Neural crest cell (in vitro differentiated cells): ENCODE measurements at regions not wholly inside any gene's neighbourhood (a gene's known extent, or its start where the extent isn't known, plus 50 kb on each side); places are given as distances from the start of the nearest gene placed in this dataset.

Experiments used
- DNase-seq: peaks from one replicate; pipeline ENCODE4 v3.0.0; 2021; ENCODE audit warnings: low read depth, mixed read lengths, low spot score
- H3K27ac Mint-ChIP-seq: one replicate; pipeline ENCODE4 v1.8.0; 2021; ENCODE audit warnings: mild to moderate bottlenecking, mixed read lengths; ENCODE audit not compliant: unreplicated experiment
- H3K27me3 Mint-ChIP-seq: 2 replicates; pipeline ENCODE4 v1.8.0; 2021; ENCODE audit warnings: low read depth, mild to moderate bottlenecking, mixed read lengths
- H3K36me3 Mint-ChIP-seq: 2 replicates; pipeline ENCODE4 v1.8.0; 2021; ENCODE audit warnings: low read depth, mild to moderate bottlenecking, mixed read lengths
- H3K4me1 Mint-ChIP-seq: 2 replicates; pipeline ENCODE4 v1.8.0; 2021; ENCODE audit warnings: mixed read lengths
- H3K4me3 Mint-ChIP-seq: one replicate; pipeline ENCODE4 v1.8.0; 2021; ENCODE audit warnings: mild to moderate bottlenecking, mixed read lengths
- H3K9me3 Mint-ChIP-seq: 2 replicates; pipeline ENCODE4 v1.8.0; 2021; ENCODE audit warnings: mixed read lengths
- CTCF ChIP-seq: fragments of 200-600 bp; sonication (generic); conservative IDR thresholded peaks from 2 replicates; pipeline ENCODE4 v1.5.0; 2021; ENCODE audit warnings: antibody characterized with exemption, mild to moderate bottlenecking

- DNase-seq: no peak
- Mint-ChIP-seq H3K9me3 (peaks cover 8% of the 10 kb centered on the region), H3K27ac (no peak overlapping the region), H3K27me3 (no peaks in the 10 kb centered on the region), H3K36me3 (no peaks in the 10 kb centered on the region), H3K4me1 (peaks cover 38% of the 10 kb centered on the region), H3K4me3 (no peak overlapping the region)
- no peak for TF ChIP-seq CTCF
Measured at GRCh38 chr5:88536146-88536545, 267.5 kb upstream of the TMEM161B start.

- Mint-ChIP-seq H3K9me3 (peaks cover 5% of the 10 kb centered on the region), H3K4me3 (no peak overlapping the region), H3K36me3 (peaks cover 3% of the 10 kb centered on the region), H3K4me1 (no peaks in the 10 kb centered on the region), H3K27me3 (no peaks in the 10 kb centered on the region), H3K27ac (no peak overlapping the region)
- no peak for DNase-seq
- TF ChIP-seq CTCF: no peak
Measured at GRCh38 chr5:88524941-88525340, 256.3 kb upstream of the TMEM161B start.

DNA sequence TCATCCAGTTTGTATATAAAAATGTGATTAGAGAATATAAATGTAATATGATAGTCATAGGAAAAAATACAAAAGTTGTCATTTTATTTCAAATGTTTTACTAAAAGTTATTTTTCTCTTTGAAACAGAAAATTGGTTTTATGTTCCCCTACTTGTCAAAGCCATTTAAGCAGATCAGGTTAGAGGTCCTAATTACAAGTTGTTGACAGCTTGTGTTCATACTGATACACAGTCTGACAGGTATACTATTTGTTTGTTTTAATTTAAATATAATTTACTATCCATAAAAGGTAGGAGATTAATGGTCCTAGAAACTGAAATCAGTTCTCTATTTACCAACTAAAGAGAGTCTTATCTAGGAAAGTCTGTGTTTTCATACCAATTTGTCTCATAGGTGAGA is 250.4 kb upstream of the TMEM161B start:
- no peak for DNase-seq
- H3K9me3 Mint-ChIP-seq: peaks cover 5% of the 10 kb centered on the region
- no peak overlapping the region for H3K4me3 Mint-ChIP-seq
- no peaks in the 10 kb centered on the region for H3K4me1 Mint-ChIP-seq
- H3K27ac Mint-ChIP-seq: no peak overlapping the region
- TF ChIP-seq CTCF: no peak
- peaks cover 3% of the 10 kb centered on the region for H3K36me3 Mint-ChIP-seq
- H3K27me3 Mint-ChIP-seq: no peaks in the 10 kb centered on the region

GRCh38 chr5:88518131-88519016 is 249.7 kb upstream of the TMEM161B start:
- no peak overlapping the region for H3K27ac Mint-ChIP-seq
- H3K4me1 Mint-ChIP-seq: no peaks in the 10 kb centered on the region
- H3K27me3 Mint-ChIP-seq: no peaks in the 10 kb centered on the region
- H3K4me3 Mint-ChIP-seq: no peak overlapping the region
- DNase-seq: no peak
- TF ChIP-seq CTCF: no peak
- peaks cover 5% of the 10 kb centered on the region for H3K9me3 Mint-ChIP-seq
- H3K36me3 Mint-ChIP-seq: peaks cover 3% of the 10 kb centered on the region

- Mint-ChIP-seq H3K27ac (no peak overlapping the region), H3K36me3 (no peaks in the 10 kb centered on the region), H3K4me1 (no peaks in the 10 kb centered on the region), H3K4me3 (no peak overlapping the region), H3K9me3 (peaks cover 3% of the 10 kb centered on the region), H3K27me3 (no peaks in the 10 kb centered on the region)
- no peak for DNase-seq
- TF ChIP-seq CTCF: no peak
Measured at GRCh38 chr5:88515881-88516819, 247.5 kb upstream of the TMEM161B start.
